ENCODE measurements at regions not wholly inside any gene's neighbourhood (a gene's known extent, or its start where the extent isn't known, plus 50 kb on each side); places are given as distances from the start of the nearest gene placed in this dataset.

- peak overlapping the region; percentile 35 for H3K9ac ChIP-seq (ENCODE audit: extremely low read depth, low read length, poor library complexity, severe bottlenecking)
- H3K4me3 Mint-ChIP-seq: no peak overlapping the region
- H3K36me3 ChIP-seq (ENCODE audit: control insufficient read depth, insufficient read depth, low read length): no peaks in the 10 kb centered on the region
- TF ChIP-seq CTCF (conservative IDR thresholded peaks at IDR 0.05): no peak
- peak overlapping the region; percentile 7 for H3K4me3 ChIP-seq (ENCODE audit: low read length)
- H3K4me1 Mint-ChIP-seq: peaks cover 42% of the 10 kb centered on the region
- H3K9me3 Mint-ChIP-seq: peaks cover 14% of the 10 kb centered on the region
- no peaks in the 10 kb centered on the region for H3K27me3 Mint-ChIP-seq (ENCODE audit: insufficient read depth)
- no peak overlapping the region for H3K27ac ChIP-seq (ENCODE audit: low read depth, low read length)
- H3K4me1 ChIP-seq (ENCODE audit: control insufficient read depth, insufficient read depth, low read length): peaks cover 6% of the 10 kb centered on the region
- peak overlapping the region; percentile 69 for H3K27ac Mint-ChIP-seq
- peaks cover 32% of the 10 kb centered on the region for H3K9me3 ChIP-seq (ENCODE audit: control insufficient read depth, low read length)
- 90 to 92% methylated on average over 6 of the region's 6 CpGs for WGBS, 2 experiments (ENCODE audit: insufficient coverage in 1 of 2, insufficient read length in 1 of 2)
- H3K36me3 Mint-ChIP-seq (ENCODE audit: low read depth): peaks cover 5% of the 10 kb centered on the region
- no peak for DNase-seq
- H3K27me3 ChIP-seq (ENCODE audit: control insufficient read depth, insufficient read depth, low read length, poor library complexity, severe bottlenecking): no peaks in the 10 kb centered on the region
Observed at GRCh38 chr3:72081471-72082185, 296.7 kb upstream of the PROK2 start.

DNA sequence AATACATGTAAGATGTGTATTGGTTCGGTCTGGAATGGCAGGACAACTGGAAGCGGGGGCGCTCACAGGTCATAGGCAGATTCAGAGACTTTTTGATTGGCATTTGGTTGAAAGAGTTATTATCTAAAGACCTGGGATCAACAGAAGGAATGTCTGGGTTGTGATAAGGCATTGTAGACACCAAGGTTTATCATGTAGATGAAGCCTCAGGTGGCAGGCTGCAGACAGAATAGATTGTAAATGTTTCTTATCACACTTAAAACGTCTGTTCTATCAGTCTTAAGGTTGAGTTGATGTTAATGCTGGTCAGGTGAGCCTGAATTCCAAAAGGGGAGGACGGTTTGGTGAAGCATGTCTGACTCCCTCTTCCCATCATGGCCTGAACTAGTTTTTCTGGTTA lies 295.9 kb upstream of the PROK2 start:
- no peak overlapping the region for H3K4me3 ChIP-seq (ENCODE audit: low read length)
- no peak for TF ChIP-seq CTCF (conservative IDR thresholded peaks at IDR 0.05)
- Mint-ChIP-seq H3K27me3 (ENCODE audit: insufficient read depth) (no peaks in the 10 kb centered on the region), H3K27ac (peak overlapping the region; percentile 69), H3K4me1 (peaks cover 40% of the 10 kb centered on the region), H3K9me3 (peaks cover 22% of the 10 kb centered on the region), H3K4me3 (no peak overlapping the region), H3K36me3 (ENCODE audit: low read depth) (peaks cover 6% of the 10 kb centered on the region)
- 49 to 83% methylated on average over 4 to 5 of the region's 5 CpGs for WGBS, 2 experiments (ENCODE audit: insufficient coverage in 1 of 2, insufficient read length in 1 of 2)
- H3K9ac ChIP-seq (ENCODE audit: extremely low read depth, low read length, poor library complexity, severe bottlenecking): peak overlapping the region; percentile 49
- no peak overlapping the region for H3K27ac ChIP-seq (ENCODE audit: low read depth, low read length)
- H3K4me1 ChIP-seq (ENCODE audit: control insufficient read depth, insufficient read depth, low read length): peaks cover 6% of the 10 kb centered on the region
- DNase-seq: no peak
- no peaks in the 10 kb centered on the region for H3K27me3 ChIP-seq (ENCODE audit: control insufficient read depth, insufficient read depth, low read length, poor library complexity, severe bottlenecking)
- peaks cover 41% of the 10 kb centered on the region for H3K9me3 ChIP-seq (ENCODE audit: control insufficient read depth, low read length)
- no peaks in the 10 kb centered on the region for H3K36me3 ChIP-seq (ENCODE audit: control insufficient read depth, insufficient read depth, low read length)

DNA sequence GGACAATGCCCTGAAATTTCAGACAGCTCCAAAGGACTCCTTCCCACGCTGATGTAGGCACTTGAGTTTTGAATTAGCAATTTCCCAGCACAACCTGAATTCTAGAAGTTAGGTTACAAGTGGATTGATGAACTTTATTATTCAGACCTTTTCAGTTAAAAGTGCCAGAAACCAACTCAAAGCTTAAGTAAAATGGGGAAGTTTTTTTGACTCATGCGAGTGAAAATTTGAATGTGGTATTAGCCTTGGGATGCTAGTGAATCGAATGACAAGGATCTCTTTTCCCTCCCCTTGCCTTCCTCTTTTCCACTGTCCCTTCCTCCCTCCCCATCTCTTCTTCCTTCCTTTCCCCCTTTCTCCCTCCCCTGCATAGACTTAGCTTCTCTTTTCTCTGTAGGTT lies 295.1 kb upstream of the PROK2 start:
- H3K27ac Mint-ChIP-seq: peak overlapping the region; percentile 69
- H3K4me1 Mint-ChIP-seq: peaks cover 40% of the 10 kb centered on the region
- peak overlapping the region; percentile 16 for H3K4me3 ChIP-seq (ENCODE audit: low read length)
- no peaks in the 10 kb centered on the region for H3K36me3 ChIP-seq (ENCODE audit: control insufficient read depth, insufficient read depth, low read length)
- DNase-seq: no peak
- H3K36me3 Mint-ChIP-seq (ENCODE audit: low read depth): peaks cover 6% of the 10 kb centered on the region
- 57 to 91% methylated on average over 1 to 3 of the region's 3 CpGs for WGBS, 2 experiments (ENCODE audit: insufficient coverage in 1 of 2, insufficient read length in 1 of 2)
- no peak overlapping the region for H3K4me3 Mint-ChIP-seq
- TF ChIP-seq CTCF (conservative IDR thresholded peaks at IDR 0.05): no peak
- H3K27ac ChIP-seq (ENCODE audit: low read depth, low read length): no peak overlapping the region
- H3K27me3 Mint-ChIP-seq (ENCODE audit: insufficient read depth): no peaks in the 10 kb centered on the region
- H3K27me3 ChIP-seq (ENCODE audit: control insufficient read depth, insufficient read depth, low read length, poor library complexity, severe bottlenecking): no peaks in the 10 kb centered on the region
- peaks cover 29% of the 10 kb centered on the region for H3K9me3 Mint-ChIP-seq
- H3K9ac ChIP-seq (ENCODE audit: extremely low read depth, low read length, poor library complexity, severe bottlenecking): peak overlapping the region; percentile 49
- H3K9me3 ChIP-seq (ENCODE audit: control insufficient read depth, low read length): peaks cover 48% of the 10 kb centered on the region
- peaks cover 6% of the 10 kb centered on the region for H3K4me1 ChIP-seq (ENCODE audit: control insufficient read depth, insufficient read depth, low read length)
